HG02678 (cell line): ENCODE measurements at regions not wholly inside any gene's neighbourhood (a gene's known extent, or its start where the extent isn't known, plus 50 kb on each side); places are given as distances from the start of the nearest gene placed in this dataset.

Experiments
- ATAC-seq: cut with Tn5 transposase; IDR thresholded peaks from one replicate; pipeline ENCODE4 v1.9.1; 2021; ENCODE audit warnings: mild to moderate bottlenecking, moderate library complexity; ENCODE audit not compliant: unreplicated experiment

DNA sequence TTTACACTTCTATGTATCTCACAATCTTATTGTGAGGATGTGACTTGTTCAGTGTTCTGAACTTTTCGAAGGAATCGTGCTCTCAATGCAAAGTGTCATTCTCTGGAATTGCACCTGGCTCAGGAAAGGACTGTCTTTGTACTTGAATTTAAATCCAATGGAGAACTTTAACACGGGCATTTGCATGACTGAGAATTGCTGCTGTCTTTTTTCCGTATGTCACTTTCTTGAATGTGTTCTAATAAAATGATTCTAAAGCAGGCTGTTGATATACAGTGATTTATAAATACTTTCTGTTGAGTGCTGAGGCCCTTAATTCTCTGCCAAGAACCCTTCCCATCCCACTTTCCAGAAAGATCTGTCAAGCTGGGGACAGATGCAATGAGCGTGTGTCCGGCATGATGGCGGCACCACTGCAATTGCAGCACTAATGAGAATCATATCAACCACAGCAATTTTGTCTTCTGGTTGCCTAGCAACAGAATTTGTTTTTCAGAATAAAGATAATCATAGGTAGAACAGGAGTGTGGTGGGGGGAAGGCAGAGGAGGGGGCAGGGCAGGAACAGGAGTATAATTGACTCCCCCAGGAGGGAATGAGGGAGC, 210.6 kb upstream of the UMPS start:
- ATAC-seq, result no peak

DNA sequence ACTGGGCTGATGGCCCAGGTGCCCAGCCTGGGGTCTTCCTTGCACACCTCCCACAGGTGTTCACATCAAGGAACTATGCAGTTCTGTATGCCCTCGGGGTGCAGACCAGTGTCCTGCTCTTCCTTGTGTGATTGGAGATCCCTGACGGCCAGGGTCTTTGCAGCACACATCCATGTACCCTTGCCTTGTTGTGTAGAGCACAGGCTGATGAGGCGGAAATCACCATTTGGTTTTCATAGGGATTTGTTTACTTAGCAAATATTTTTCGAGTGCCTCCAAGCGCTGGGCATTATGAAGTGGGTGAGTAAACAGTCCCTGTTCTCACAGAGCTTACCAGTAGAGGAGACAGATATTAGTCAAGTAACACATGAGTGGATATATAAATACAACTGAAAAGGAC, 209.3 kb upstream of the UMPS start:
- ATAC-seq, result no peak

DNA sequence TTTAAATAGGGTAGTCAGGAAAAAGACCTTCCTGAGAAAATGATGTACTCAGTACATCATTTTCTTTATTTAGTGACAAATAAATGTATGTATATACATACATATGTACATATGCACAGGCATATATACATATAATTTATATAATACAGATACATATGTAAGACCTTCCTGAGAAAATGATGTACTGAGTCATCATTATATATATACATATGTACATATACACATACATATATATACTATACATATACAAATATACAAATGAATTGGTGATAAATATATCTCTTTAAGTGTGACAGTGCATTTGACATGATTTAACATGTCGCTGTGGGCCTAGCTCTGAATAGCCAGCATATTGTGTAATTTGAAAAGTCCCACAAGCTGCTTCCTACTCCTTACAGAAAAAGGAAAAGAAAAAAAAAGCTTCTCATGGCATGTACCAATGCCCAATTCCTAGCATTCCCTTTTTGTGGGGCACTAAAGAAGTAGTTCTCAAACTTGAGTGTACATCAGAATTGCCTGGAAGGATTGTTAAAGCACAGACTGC, 208.1 kb upstream of the UMPS start:
- no peak for ATAC-seq

GRCh38 chr3:124526601-124527000, 203.7 kb upstream of the UMPS start:
- no peak for ATAC-seq

DNA sequence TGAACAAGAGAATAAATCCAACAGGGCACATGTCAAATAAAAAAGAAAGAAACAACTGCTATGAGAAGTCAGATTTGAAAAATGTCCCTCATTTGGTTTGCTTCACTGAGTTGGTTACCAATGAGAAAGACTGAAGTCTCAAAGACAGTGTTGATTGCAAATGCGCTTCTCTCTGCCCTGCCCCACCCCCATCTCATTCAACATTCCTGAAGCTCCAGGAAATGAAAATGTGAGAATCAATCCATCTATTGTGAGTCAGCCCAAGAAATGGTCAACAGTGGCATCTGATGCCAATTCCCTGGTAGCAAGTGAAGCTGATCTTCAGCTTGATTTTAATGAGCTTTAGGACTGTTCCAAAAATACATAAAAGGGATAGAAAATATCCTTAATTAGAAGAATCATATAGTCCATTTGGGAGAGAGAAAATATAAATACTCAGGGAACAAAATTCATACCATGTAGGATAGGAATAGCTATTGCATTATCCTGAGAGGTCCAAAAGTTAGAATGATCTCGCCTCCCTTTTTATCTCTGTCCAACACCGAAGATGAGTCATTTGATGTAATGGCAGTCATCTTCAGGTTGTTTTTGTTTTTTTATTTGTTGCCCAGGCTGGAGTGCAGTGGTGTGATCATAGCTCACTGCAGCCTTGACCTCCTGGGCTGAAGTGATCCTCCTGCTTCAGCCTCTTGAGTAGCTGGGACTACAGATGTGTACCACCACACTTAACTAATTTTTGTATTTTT, 200.3 kb upstream of the UMPS start:
- no peak for ATAC-seq

- ATAC-seq, result no peak
Measured at GRCh38 chr3:124530916-124531315, 199.3 kb upstream of the UMPS start.

- ATAC-seq, result no peak
Measured at GRCh38 chr3:124532071-124532470, 198.2 kb upstream of the UMPS start.

GRCh38 chr3:124535306-124535705, 194.9 kb upstream of the UMPS start:
- no peak for ATAC-seq

DNA sequence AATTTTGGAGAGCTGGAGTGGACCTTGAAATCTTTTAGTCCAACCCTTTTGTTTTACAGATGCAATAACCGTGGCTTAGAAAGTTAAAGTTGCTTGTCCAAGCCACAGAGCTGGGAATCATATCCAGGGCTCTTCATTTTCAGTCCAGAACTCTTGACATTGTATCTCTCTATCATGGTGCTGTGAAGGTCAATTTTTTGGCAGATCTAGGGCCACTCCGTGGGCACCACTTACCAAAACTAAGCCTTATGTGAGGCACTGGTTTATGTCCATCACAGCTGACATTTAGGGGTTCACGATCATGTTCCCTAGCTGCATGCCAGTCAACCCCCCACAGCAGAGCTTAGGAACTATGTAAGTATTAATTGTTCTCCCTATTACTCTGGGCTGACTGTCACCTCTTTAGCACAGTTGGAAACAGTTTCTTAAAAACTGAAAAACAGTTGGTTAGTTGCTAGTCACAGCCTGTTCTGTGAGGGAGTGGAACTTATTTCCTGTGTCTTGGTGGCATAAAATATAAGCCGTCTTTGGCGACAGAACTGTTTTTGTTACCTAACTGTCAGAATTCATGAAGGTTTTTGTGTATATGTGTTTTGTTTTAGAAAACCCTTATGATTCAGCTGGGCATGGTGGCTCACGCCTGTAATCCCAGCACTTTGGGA, 189.6 kb upstream of the UMPS start:
- no peak for ATAC-seq

DNA sequence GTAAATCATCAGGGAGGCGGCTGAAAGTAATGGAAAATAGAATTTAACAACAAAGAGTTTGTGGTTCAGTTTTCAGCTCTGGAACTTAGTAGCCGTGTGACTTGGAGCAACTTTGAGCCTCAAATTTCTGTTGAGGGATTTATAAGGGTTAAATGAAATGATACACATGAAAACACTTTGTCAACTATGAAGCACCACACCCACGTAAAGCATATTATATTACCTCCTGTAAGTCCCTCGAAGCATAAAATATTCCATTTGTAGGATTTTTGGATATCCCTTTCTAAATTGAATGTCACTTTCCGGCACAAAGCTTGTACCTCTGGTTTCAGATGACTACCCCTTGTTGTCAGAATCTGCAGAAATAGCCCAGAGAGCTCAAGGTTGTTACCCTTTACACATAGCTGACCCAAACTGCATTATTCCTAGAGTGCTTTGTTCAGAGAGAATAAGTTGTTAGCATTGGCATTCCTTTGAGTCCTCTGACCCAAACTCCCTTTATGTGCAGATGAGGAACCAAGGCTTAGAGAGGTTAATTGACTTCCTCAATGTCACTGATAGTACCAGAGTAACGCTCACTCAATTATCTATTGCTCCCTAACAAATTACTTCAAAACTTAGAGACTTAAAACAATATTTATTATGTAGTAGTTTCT, 187.9 kb upstream of the UMPS start:
- no peak for ATAC-seq

- ATAC-seq, result no peak
Measured at GRCh38 chr3:124545891-124546290, 184.4 kb upstream of the UMPS start.

DNA sequence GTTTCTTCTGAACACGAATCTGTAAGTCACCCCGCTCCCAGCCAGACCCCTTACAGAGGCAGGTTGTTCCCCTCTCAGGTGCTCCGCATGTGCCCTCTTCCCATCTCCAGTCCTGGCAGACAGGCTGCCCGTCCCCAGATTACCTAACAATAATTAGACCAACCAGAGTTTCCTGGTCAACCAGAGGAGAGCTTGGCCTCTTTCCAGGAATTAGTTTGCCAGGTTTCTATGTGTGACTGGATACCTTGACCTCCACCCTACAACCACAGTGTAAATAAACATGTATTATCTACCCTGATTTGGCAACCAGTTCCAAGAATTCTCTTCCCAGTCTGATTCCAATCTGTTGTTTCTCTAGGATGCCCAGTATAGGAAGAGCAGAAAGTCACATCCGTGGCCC, 178.0 kb upstream of the UMPS start:
- ATAC-seq, result no peak

DNA sequence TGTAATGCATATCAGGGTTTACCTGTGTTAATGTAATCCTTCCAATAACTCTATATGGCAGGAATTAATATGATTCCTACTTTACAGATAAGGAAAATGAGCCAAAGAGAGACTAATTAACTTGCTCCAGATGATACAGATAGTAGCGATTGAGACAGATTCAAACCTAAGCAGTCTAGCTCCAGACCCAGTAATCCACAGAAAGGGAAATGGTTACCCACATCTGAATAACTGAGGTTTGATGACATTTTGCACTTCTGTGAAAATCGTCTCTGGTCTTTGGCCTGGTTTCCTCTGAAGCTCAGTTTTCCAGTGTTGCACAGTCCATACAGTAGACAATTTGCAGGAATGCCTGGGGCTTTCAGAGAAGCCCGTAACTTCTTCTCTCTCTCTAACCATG, 177.1 kb upstream of the UMPS start:
- ATAC-seq, result no peak

DNA sequence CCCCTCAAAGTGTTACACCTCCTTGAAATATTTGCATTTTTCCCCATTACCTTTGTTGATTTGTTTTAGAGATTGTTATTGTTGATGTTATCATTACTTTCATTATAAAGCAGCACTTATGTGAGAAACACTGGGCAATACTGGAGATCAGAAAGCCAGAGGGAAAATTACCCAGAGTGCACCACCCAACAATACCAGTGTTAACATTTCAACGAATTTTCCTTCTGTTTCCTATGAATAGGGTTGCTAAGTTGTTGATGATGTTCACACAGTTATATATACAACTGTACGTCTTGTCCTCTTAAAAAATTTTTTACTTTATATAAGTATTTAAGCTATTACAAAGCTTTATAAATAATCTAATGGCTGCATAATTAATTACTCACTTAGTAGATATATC, 173.6 kb upstream of the UMPS start:
- ATAC-seq, result no peak

GRCh38 chr3:124557433-124558232, 172.6 kb upstream of the UMPS start:
- ATAC-seq, result no peak

DNA sequence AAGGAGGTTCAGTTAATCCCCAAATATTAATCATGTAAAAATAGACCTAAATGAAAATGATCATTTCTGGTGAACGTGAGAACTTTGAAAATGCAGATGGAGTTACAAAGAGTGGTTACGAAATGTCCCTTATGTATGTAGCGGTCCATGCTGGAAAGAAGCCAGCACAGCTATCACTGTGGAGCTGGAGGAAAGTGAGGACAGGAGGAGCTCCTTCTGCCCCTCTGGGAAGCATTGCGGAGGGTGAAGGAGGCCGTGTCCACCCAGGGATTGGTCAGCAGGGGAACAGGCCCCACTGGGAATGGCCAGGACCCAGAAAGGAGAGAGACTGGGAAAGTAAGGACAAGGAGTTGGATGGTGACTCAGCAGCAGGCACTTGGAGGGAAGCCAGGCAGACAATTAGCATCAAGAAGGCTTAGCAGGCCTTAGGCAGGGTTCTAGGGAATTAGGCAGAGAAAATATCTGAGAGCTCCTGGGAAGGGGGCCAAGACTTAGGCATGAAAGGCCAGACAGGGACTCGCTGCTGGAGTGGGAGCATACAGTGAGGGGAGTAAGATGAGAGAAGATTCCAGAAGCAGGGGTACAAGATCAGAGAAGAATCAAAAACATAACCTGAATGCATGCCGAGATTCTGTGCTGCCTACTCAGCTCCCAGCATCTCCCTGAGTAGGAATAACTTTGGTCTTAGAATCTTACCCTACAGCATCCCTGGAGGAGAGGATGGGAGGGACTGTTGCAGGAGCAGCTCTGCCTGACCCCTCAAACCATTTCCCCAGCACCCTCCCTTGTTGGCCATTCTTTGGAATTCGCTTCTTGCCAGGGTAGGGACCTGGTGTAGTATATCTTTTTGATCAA, 171.0 kb upstream of the UMPS start:
- no peak for ATAC-seq

GRCh38 chr3:124559846-124560574, 170.2 kb upstream of the UMPS start:
- ATAC-seq, result no peak

- no peak for ATAC-seq
Measured at GRCh38 chr3:124560666-124561215, 169.5 kb upstream of the UMPS start.

DNA sequence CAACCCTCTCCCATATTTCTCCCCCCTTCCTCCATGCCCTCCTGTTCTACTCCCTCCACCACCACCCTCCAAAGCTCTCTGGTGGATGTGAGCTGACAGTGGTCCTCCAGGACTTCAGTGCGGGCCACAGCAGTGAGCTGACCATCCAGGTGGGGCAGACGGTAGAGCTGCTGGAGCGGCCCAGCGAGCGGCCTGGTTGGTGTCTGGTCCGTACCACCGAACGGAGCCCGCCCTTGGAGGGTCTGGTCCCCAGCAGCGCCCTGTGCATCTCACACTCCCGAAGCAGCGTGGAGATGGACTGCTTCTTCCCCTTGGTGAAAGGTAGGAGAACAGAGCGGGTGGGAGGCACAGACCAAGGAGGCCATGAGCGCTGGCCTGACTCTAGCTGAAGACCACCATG, 167.5 kb upstream of the UMPS start:
- ATAC-seq, result no peak
